BE2C (cell line): ENCODE measurements at regions not wholly inside any gene's neighbourhood (a gene's known extent, or its start where the extent isn't known, plus 50 kb on each side); places are given as distances from the start of the nearest gene placed in this dataset.
"Not testable (repeated sequence)": the region's sequence is repeated elsewhere in the genome, so short reads cannot be mapped to it uniquely, and the experiment has no call there.

Source experiments
- DNase-seq: peaks from one replicate; pipeline ENCODE4 v3.0.0-alpha.2; 2020
- H3K27me3 ChIP-seq: fragments of 250-450 bp; sonication (Bioruptor Pico); 2 replicates; pipeline ENCODE4 v1.5.1; 2020; ENCODE audit warnings: mild to moderate bottlenecking
- H3K36me3 ChIP-seq: fragments of 250-450 bp; sonication (Bioruptor Pico); 2 replicates; pipeline ENCODE4 v1.5.1; 2020; ENCODE audit warnings: mild to moderate bottlenecking
- H3K4me1 ChIP-seq: fragments of 250-450 bp; sonication (Bioruptor Pico); 2 replicates; pipeline ENCODE4 v1.5.1; 2020
- H3K4me3 ChIP-seq: 2 replicates; pipeline ENCODE4 v1.5.1; 2011; ENCODE audit warnings: low read depth, low read length
- H3K9me3 ChIP-seq: fragments of 250-450 bp; sonication (Bioruptor Pico); 2 replicates; pipeline ENCODE4 v1.5.1; 2020
- CTCF ChIP-seq: IDR thresholded peaks from 2 replicates; pipeline ENCODE4 v1.5.1; 2012; ENCODE audit warnings: mild to moderate bottlenecking, low read depth, low read length

GRCh38 chr22:49344161-49344560 lies 483.5 kb downstream of the BRD1 start:
- Histone ChIP-seq H3K4me1 (no peaks in the 10 kb centered on the region), H3K36me3 (no peaks in the 10 kb centered on the region), H3K9me3 (no peaks in the 10 kb centered on the region), H3K27me3 (no peaks in the 10 kb centered on the region), H3K4me3 (no peak overlapping the region)
- no peak for TF ChIP-seq CTCF
- DNase-seq, result no peak

GRCh38 chr22:49340406-49340805 lies 487.3 kb downstream of the BRD1 start:
- no peak overlapping the region for H3K4me3 ChIP-seq
- no peak for DNase-seq
- H3K36me3 ChIP-seq, result no peaks in the 10 kb centered on the region
- no peak for TF ChIP-seq CTCF
- no peaks in the 10 kb centered on the region for H3K9me3 ChIP-seq
- H3K4me1 ChIP-seq, result no peaks in the 10 kb centered on the region
- no peaks in the 10 kb centered on the region for H3K27me3 ChIP-seq

GRCh38 chr22:49336483-49336882 lies 491.2 kb downstream of the BRD1 start:
- not testable (repeated sequence) for H3K9me3 ChIP-seq, H3K36me3 ChIP-seq, H3K4me3 ChIP-seq, DNase-seq, H3K27me3 ChIP-seq, H3K4me1 ChIP-seq

GRCh38 chr22:49334976-49335375 lies 492.7 kb downstream of the BRD1 start:
- H3K36me3 ChIP-seq, result no peaks in the 10 kb centered on the region
- no peak overlapping the region for H3K4me3 ChIP-seq
- H3K9me3 ChIP-seq, result no peaks in the 10 kb centered on the region
- no peak for DNase-seq
- H3K27me3 ChIP-seq, result no peaks in the 10 kb centered on the region
- TF ChIP-seq CTCF, result no peak
- H3K4me1 ChIP-seq, result no peaks in the 10 kb centered on the region

GRCh38 chr22:49334449-49334789 lies 493.3 kb downstream of the BRD1 start:
- H3K9me3 ChIP-seq, result no peaks in the 10 kb centered on the region
- H3K4me1 ChIP-seq, result no peaks in the 10 kb centered on the region
- no peaks in the 10 kb centered on the region for H3K36me3 ChIP-seq
- no peak for TF ChIP-seq CTCF
- DNase-seq, result no peak
- no peaks in the 10 kb centered on the region for H3K27me3 ChIP-seq
- no peak overlapping the region for H3K4me3 ChIP-seq

GRCh38 chr22:49333206-49333605 lies 494.5 kb downstream of the BRD1 start:
- DNase-seq, result no peak
- no peak for TF ChIP-seq CTCF
- no peaks in the 10 kb centered on the region for H3K36me3 ChIP-seq
- H3K9me3 ChIP-seq, result no peaks in the 10 kb centered on the region
- no peak overlapping the region for H3K4me3 ChIP-seq
- H3K27me3 ChIP-seq, result no peaks in the 10 kb centered on the region
- no peaks in the 10 kb centered on the region for H3K4me1 ChIP-seq

- H3K27me3 ChIP-seq, result no peaks in the 10 kb centered on the region
- no peaks in the 10 kb centered on the region for H3K4me1 ChIP-seq
- H3K4me3 ChIP-seq, result no peak overlapping the region
- H3K36me3 ChIP-seq, result no peaks in the 10 kb centered on the region
- no peaks in the 10 kb centered on the region for H3K9me3 ChIP-seq
- TF ChIP-seq CTCF, result no peak
- no peak for DNase-seq
Observed at GRCh38 chr22:49332691-49333090, 495.0 kb downstream of the BRD1 start.
